BLaER1 treated with 17β-estradiol and CSF1 and Interleukin-3, amounts not matched to agents 10 nM and 100 nM (cell line): ENCODE measurements at regions not wholly inside any gene's neighbourhood (a gene's known extent, or its start where the extent isn't known, plus 50 kb on each side); places are given as distances from the start of the nearest gene placed in this dataset.

Source experiments
- H3K27ac ChIP-seq, 11 experiments: shearing (Covaris generic); formaldehyde crosslinking; 2 replicates each; pipeline ENCODE4 v1.8.1; 2022
- H3K27me3 ChIP-seq, 11 experiments: shearing (Covaris generic); formaldehyde crosslinking; 2 replicates each; pipeline ENCODE4 v1.8.1; 2022
- H3K36me3 ChIP-seq, 11 experiments: shearing (Covaris generic); formaldehyde crosslinking; 2 replicates each; pipeline ENCODE4 v1.8.1; 2022
- H3K4me1 ChIP-seq, 10 experiments: shearing (Covaris generic); formaldehyde crosslinking; 2 replicates each; pipeline ENCODE4 v1.8.1; 2022
- H3K4me2 ChIP-seq, 11 experiments: shearing (Covaris generic); formaldehyde crosslinking; 2 replicates each; pipeline ENCODE4 v1.8.1; 2022
- H3K4me3 ChIP-seq, 10 experiments: shearing (Covaris generic); formaldehyde crosslinking; 2 replicates each; pipeline ENCODE4 v1.8.1; 2022
- H3K9ac ChIP-seq, 11 experiments: shearing (Covaris generic); formaldehyde crosslinking; 2 replicates each; pipeline ENCODE4 v1.8.1; 2022
- H3K9me3 ChIP-seq, 11 experiments: shearing (Covaris generic); formaldehyde crosslinking; replicated peaks in 1 of 11; 2 replicates each; pipeline ENCODE4 v1.8.1; 2022
- H4K20me1 ChIP-seq, 11 experiments: shearing (Covaris generic); formaldehyde crosslinking; 2 replicates each; pipeline ENCODE4 v1.8.1; 2022
- Cebpa-rat ChIP-seq, 11 experiments: shearing (Covaris generic); IDR thresholded peaks; 2 replicates each; pipeline ENCODE4 v1.8.1; 2022

- Histone ChIP-seq H3K36me3 (no peaks in the 10 kb centered on the region), H3K9me3 (no peaks in the 10 kb centered on the region), H4K20me1 (no peaks in the 10 kb centered on the region), H3K4me2 (no peak overlapping the region), H3K27me3 (no peaks in the 10 kb centered on the region), H3K27ac (no peak overlapping the region), H3K4me1 (no peaks in the 10 kb centered on the region), H3K4me3 (no peak overlapping the region), H3K9ac (no peak overlapping the region)
- no peak for TF ChIP-seq Cebpa-rat (IDR thresholded peaks at IDR 0.05)
These were observed 403.6 kb upstream of the GJE1 start for GRCh38 chr6:141729146-141729545.

GRCh38 chr6:141728330-141728729 lies 404.4 kb upstream of the GJE1 start:
- H3K9ac ChIP-seq = no peak overlapping the region
- H3K27me3 ChIP-seq = no peaks in the 10 kb centered on the region
- H3K4me2 ChIP-seq = peak overlapping the region in 1 of 11 experiments; percentile 42; a peak in 1 of 22 replicates
- no peaks in the 10 kb centered on the region for H3K4me1 ChIP-seq
- no peak overlapping the region for H3K27ac ChIP-seq
- H3K9me3 ChIP-seq = no peaks in the 10 kb centered on the region
- no peaks in the 10 kb centered on the region for H3K36me3 ChIP-seq
- no peak for TF ChIP-seq Cebpa-rat (IDR thresholded peaks at IDR 0.05)
- no peaks in the 10 kb centered on the region for H4K20me1 ChIP-seq
- H3K4me3 ChIP-seq = no peak overlapping the region

- no peaks in the 10 kb centered on the region for H3K9me3 ChIP-seq
- H4K20me1 ChIP-seq = no peaks in the 10 kb centered on the region
- no peak overlapping the region for H3K4me3 ChIP-seq
- H3K27me3 ChIP-seq = no peaks in the 10 kb centered on the region
- no peak overlapping the region for H3K9ac ChIP-seq
- TF ChIP-seq Cebpa-rat (IDR thresholded peaks at IDR 0.05) = no peak
- no peak overlapping the region for H3K27ac ChIP-seq
- no peak overlapping the region for H3K4me2 ChIP-seq
- H3K36me3 ChIP-seq = no peaks in the 10 kb centered on the region
- no peaks in the 10 kb centered on the region for H3K4me1 ChIP-seq
These were observed 406.5 kb upstream of the GJE1 start for GRCh38 chr6:141726248-141726647.

- TF ChIP-seq Cebpa-rat (IDR thresholded peaks at IDR 0.05) = no peak
- H3K9me3 ChIP-seq = no peaks in the 10 kb centered on the region
- H3K36me3 ChIP-seq = no peaks in the 10 kb centered on the region
- H3K4me2 ChIP-seq = no peak overlapping the region
- H3K27ac ChIP-seq = no peak overlapping the region
- H3K27me3 ChIP-seq = no peaks in the 10 kb centered on the region
- no peaks in the 10 kb centered on the region for H4K20me1 ChIP-seq
- H3K9ac ChIP-seq = no peak overlapping the region
- H3K4me1 ChIP-seq = no peaks in the 10 kb centered on the region
- H3K4me3 ChIP-seq = no peak overlapping the region
These were observed 408.0 kb upstream of the GJE1 start for GRCh38 chr6:141724731-141725130.

- H3K9ac ChIP-seq = no peak overlapping the region
- H3K9me3 ChIP-seq = no peaks in the 10 kb centered on the region
- no peaks in the 10 kb centered on the region for H3K27me3 ChIP-seq
- TF ChIP-seq Cebpa-rat (IDR thresholded peaks at IDR 0.05) = no peak
- no peak overlapping the region for H3K4me3 ChIP-seq
- no peaks in the 10 kb centered on the region for H3K4me1 ChIP-seq
- H4K20me1 ChIP-seq = no peaks in the 10 kb centered on the region
- no peaks in the 10 kb centered on the region for H3K36me3 ChIP-seq
- H3K27ac ChIP-seq = no peak overlapping the region
- no peak overlapping the region for H3K4me2 ChIP-seq
These were observed 413.2 kb upstream of the GJE1 start for GRCh38 chr6:141719476-141719875.

GRCh38 chr6:141705431-141705830 lies 427.3 kb upstream of the GJE1 start:
- no peaks in the 10 kb centered on the region for H3K4me1 ChIP-seq
- no peaks in the 10 kb centered on the region for H3K36me3 ChIP-seq
- H3K4me3 ChIP-seq = no peak overlapping the region
- H3K27me3 ChIP-seq = no peaks in the 10 kb centered on the region
- TF ChIP-seq Cebpa-rat (IDR thresholded peaks at IDR 0.05) = no peak
- H3K4me2 ChIP-seq = no peak overlapping the region
- H3K9ac ChIP-seq = no peak overlapping the region
- H3K9me3 ChIP-seq = no peaks in the 10 kb centered on the region
- no peaks in the 10 kb centered on the region for H4K20me1 ChIP-seq
- H3K27ac ChIP-seq = no peak overlapping the region

GRCh38 chr6:141704151-141704550 lies 428.6 kb upstream of the GJE1 start:
- TF ChIP-seq Cebpa-rat (IDR thresholded peaks at IDR 0.05) = no peak
- no peaks in the 10 kb centered on the region for H3K4me1 ChIP-seq
- H3K9me3 ChIP-seq = no peaks in the 10 kb centered on the region
- H3K4me2 ChIP-seq = no peak overlapping the region
- H3K27me3 ChIP-seq = no peaks in the 10 kb centered on the region
- no peaks in the 10 kb centered on the region for H3K36me3 ChIP-seq
- no peak overlapping the region for H3K4me3 ChIP-seq
- H3K9ac ChIP-seq = no peak overlapping the region
- no peak overlapping the region for H3K27ac ChIP-seq
- H4K20me1 ChIP-seq = no peaks in the 10 kb centered on the region

GRCh38 chr6:141701732-141702131 lies 431.0 kb upstream of the GJE1 start:
- no peak for TF ChIP-seq Cebpa-rat (IDR thresholded peaks at IDR 0.05)
- Histone ChIP-seq H3K9ac (no peak overlapping the region), H3K27me3 (no peaks in the 10 kb centered on the region), H3K4me2 (no peak overlapping the region), H3K4me1 (no peaks in the 10 kb centered on the region), H3K4me3 (no peak overlapping the region), H3K36me3 (no peaks in the 10 kb centered on the region), H4K20me1 (no peaks in the 10 kb centered on the region), H3K9me3 (no peaks in the 10 kb centered on the region), H3K27ac (no peak overlapping the region)

GRCh38 chr6:141700819-141701218 lies 431.9 kb upstream of the GJE1 start:
- Histone ChIP-seq H3K36me3 (no peaks in the 10 kb centered on the region), H3K27ac (no peak overlapping the region), H3K4me1 (no peaks in the 10 kb centered on the region), H3K4me3 (no peak overlapping the region), H3K27me3 (no peaks in the 10 kb centered on the region), H3K9ac (no peak overlapping the region), H3K9me3 (no peaks in the 10 kb centered on the region), H4K20me1 (no peaks in the 10 kb centered on the region), H3K4me2 (no peak overlapping the region)
- TF ChIP-seq Cebpa-rat (IDR thresholded peaks at IDR 0.05) = no peak

GRCh38 chr6:141688916-141689315 lies 443.8 kb upstream of the GJE1 start:
- H3K27ac ChIP-seq = no peak overlapping the region
- H3K9ac ChIP-seq = no peak overlapping the region
- no peaks in the 10 kb centered on the region for H3K4me1 ChIP-seq
- no peak for TF ChIP-seq Cebpa-rat (IDR thresholded peaks at IDR 0.05)
- H3K9me3 ChIP-seq = no peaks in the 10 kb centered on the region
- H4K20me1 ChIP-seq = no peaks in the 10 kb centered on the region
- H3K36me3 ChIP-seq = no peaks in the 10 kb centered on the region
- H3K27me3 ChIP-seq = no peaks in the 10 kb centered on the region; a peak in 1 of 22 replicates
- no peak overlapping the region for H3K4me3 ChIP-seq
- no peak overlapping the region for H3K4me2 ChIP-seq

GRCh38 chr6:141685416-141685815 lies 447.3 kb upstream of the GJE1 start:
- no peak for TF ChIP-seq Cebpa-rat (IDR thresholded peaks at IDR 0.05)

More at GRCh38 chr6:141685416-141685815, 447.3 kb upstream of the GJE1 start:
- Histone ChIP-seq H3K4me1 (no peaks in the 10 kb centered on the region), H4K20me1 (no peaks in the 10 kb centered on the region), H3K9ac (no peak overlapping the region), H3K27me3 (no peaks in the 10 kb centered on the region; a peak in 1 of 22 replicates), H3K36me3 (no peaks in the 10 kb centered on the region), H3K4me2 (no peak overlapping the region), H3K27ac (no peak overlapping the region), H3K4me3 (no peak overlapping the region), H3K9me3 (no peaks in the 10 kb centered on the region)
